ENCODE measurements at regions not wholly inside any gene's neighbourhood (a gene's known extent, or its start where the extent isn't known, plus 50 kb on each side); places are given as distances from the start of the nearest gene placed in this dataset.
"Not testable (repeated sequence)": the region's sequence is repeated elsewhere in the genome, so short reads cannot be mapped to it uniquely, and the experiment has no call there.

DNA sequence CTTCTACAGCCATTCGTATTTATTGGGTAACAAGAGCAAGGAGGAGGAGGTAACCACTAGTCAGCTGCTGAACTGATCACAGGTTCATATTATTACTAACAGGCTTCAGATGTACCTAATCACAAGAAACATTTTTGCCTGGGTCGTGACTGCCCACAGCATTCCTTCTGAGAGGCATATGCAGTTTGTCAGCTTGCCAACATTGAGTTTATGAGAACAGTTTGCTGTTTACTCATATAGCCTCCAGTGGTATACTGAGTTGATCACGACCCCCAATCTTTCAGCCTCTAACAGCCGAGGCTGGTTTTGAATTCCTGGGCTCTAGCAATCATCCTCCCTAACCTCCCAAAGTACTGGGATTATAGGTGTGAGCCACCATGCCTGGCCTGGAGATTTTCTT is 693.6 kb downstream of the TLE1 start:
- H3K9ac ChIP-seq (ENCODE audit: low read depth in 1 of 2, low read length in 2 of 2), result no peak overlapping the region
- no peaks in the 10 kb centered on the region for H3K4me1 ChIP-seq (ENCODE audit: control insufficient read depth in 1 of 2, insufficient read depth in 2 of 2, low read length in 2 of 2)
- no peaks in the 10 kb centered on the region for H3K36me3 ChIP-seq (ENCODE audit: control insufficient read depth in 1 of 2, insufficient read depth in 2 of 2, low read length in 2 of 2)
- H3K9me3 ChIP-seq (ENCODE audit: control insufficient read depth in 1 of 2, low read length in 2 of 2), result peaks cover 0 to 8% of the 10 kb centered on the region in 2 donors
- H3K4me3 ChIP-seq (ENCODE audit: low read depth in 1 of 2, low read length in 2 of 2), result no peak overlapping the region
- no peaks in the 10 kb centered on the region for H3K27me3 ChIP-seq (ENCODE audit: control insufficient read depth in 1 of 2, insufficient read depth in 2 of 2, low read length in 2 of 2)
- no peak overlapping the region for H3K27ac ChIP-seq (ENCODE audit: low read depth, low read length)

DNA sequence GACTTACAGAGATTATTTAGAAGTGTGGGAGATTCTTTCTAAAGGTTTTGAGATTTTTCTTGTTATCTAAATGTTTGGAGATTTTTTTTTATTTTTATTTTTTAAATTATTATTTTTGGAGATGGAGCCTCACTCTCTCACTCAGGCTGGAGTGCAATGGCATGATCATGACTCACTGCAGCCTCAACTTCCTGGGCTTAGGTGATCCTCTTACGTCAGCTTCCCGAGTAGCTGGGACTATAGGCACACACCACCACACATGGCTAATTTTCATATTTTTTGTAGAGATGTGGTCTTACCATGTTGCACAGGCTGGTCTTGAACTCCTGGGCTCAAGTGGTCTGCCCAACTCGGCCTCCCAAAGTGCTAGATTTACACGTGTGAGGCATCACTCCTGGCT is 694.5 kb downstream of the TLE1 start:
- H3K9me3 ChIP-seq (ENCODE audit: control insufficient read depth in 1 of 2, low read length in 2 of 2), result peaks cover 0 to 2% of the 10 kb centered on the region in 2 donors

DNA sequence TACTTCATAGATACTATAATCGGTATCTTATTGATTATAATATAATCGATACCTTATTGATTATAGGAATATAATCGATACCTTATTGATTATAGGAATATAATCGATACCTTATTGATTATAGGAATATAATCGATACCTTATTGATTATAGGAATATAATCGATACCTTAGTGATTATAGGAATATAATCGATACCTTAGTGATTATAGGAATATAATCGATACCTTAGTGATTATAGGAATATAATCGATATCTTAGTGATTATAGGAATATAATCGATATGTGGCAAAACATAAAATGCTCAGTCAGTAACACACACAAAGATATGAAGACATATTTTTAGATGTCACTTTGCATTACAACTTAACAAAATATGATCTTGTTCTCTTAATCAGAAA is 703.8 kb downstream of the TLE1 start:
- H3K27me3 ChIP-seq (ENCODE audit: control insufficient read depth in 1 of 2, insufficient read depth in 2 of 2, low read length in 2 of 2); H3K4me3 ChIP-seq (ENCODE audit: low read depth in 1 of 2, low read length in 2 of 2); H3K9ac ChIP-seq (ENCODE audit: low read depth in 1 of 2, low read length in 2 of 2): not testable (repeated sequence)

More for the DNA sequence above, 694.5 kb downstream of the TLE1 start:
- Histone ChIP-seq H3K36me3 (ENCODE audit: control insufficient read depth in 1 of 2, insufficient read depth in 2 of 2, low read length in 2 of 2) (no peaks in the 10 kb centered on the region), H3K4me1 (ENCODE audit: control insufficient read depth in 1 of 2, insufficient read depth in 2 of 2, low read length in 2 of 2) (no peaks in the 10 kb centered on the region), H3K9ac (ENCODE audit: low read depth in 1 of 2, low read length in 2 of 2) (no peak overlapping the region), H3K4me3 (ENCODE audit: low read depth in 1 of 2, low read length in 2 of 2) (no peak overlapping the region), H3K27ac (ENCODE audit: low read depth, low read length) (no peak overlapping the region), H3K27me3 (ENCODE audit: control insufficient read depth in 1 of 2, insufficient read depth in 2 of 2, low read length in 2 of 2) (no peaks in the 10 kb centered on the region)

DNA sequence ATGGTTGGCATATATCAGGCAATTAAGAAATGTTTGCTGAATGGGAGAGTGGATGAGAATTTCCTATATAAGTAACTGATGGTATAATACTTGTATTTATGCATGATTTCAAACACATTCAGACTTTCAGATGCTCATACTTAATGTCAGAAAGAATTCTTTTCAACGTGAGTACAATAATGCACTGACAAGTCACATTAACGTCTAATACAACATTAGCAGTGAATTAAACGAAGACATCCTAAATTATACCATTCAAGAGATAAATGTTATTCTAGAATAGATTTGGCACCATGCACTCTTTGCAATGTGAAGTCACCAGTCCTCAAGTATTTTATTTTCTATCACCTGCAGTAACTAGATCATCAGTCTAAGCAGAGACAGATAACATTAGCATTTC is 712.9 kb downstream of the TLE1 start:
- Histone ChIP-seq H3K4me3 (ENCODE audit: low read depth in 1 of 2, low read length in 2 of 2) (no peak overlapping the region), H3K4me1 (ENCODE audit: control insufficient read depth in 1 of 2, insufficient read depth in 2 of 2, low read length in 2 of 2) (no peaks in the 10 kb centered on the region), H3K27ac (ENCODE audit: low read depth, low read length) (no peak overlapping the region), H3K9me3 (ENCODE audit: control insufficient read depth in 1 of 2, low read length in 2 of 2) (peaks cover 3 to 12% of the 10 kb centered on the region in 2 donors), H3K27me3 (ENCODE audit: control insufficient read depth in 1 of 2, insufficient read depth in 2 of 2, low read length in 2 of 2) (no peaks in the 10 kb centered on the region), H3K9ac (ENCODE audit: low read depth in 1 of 2, low read length in 2 of 2) (no peak overlapping the region), H3K36me3 (ENCODE audit: control insufficient read depth in 1 of 2, insufficient read depth in 2 of 2, low read length in 2 of 2) (no peaks in the 10 kb centered on the region)

More for the DNA sequence above, 703.8 kb downstream of the TLE1 start:
- H3K27ac ChIP-seq (ENCODE audit: low read depth, low read length); H3K4me1 ChIP-seq (ENCODE audit: control insufficient read depth in 1 of 2, insufficient read depth in 2 of 2, low read length in 2 of 2); H3K36me3 ChIP-seq (ENCODE audit: control insufficient read depth in 1 of 2, insufficient read depth in 2 of 2, low read length in 2 of 2); H3K9me3 ChIP-seq (ENCODE audit: control insufficient read depth in 1 of 2, low read length in 2 of 2): not testable (repeated sequence)

DNA sequence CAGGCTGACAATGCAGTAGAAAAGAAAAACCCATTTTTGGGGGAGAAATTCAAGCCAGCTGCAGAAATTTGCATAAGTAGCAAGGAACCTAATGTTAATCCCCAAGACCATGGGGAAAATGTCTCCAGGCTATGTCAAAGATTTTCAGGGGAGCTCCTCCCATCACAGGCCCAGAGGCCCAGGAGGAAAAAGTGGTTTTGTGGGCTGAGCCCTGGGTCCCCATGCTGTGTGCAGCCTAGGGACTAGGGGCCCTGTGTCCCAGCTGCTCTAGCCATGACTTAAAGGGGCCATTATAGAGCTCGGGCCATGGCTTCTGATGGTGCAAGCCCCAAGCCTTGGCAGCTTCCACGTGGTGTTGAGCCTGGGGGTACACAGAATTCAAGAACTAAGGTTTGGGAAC is 719.0 kb downstream of the TLE1 start:
- not testable (repeated sequence) for H3K27ac ChIP-seq (ENCODE audit: low read depth, low read length); H3K9ac ChIP-seq (ENCODE audit: low read depth in 1 of 2, low read length in 2 of 2); H3K4me3 ChIP-seq (ENCODE audit: low read depth in 1 of 2, low read length in 2 of 2); H3K27me3 ChIP-seq (ENCODE audit: control insufficient read depth in 1 of 2, insufficient read depth in 2 of 2, low read length in 2 of 2); H3K9me3 ChIP-seq (ENCODE audit: control insufficient read depth in 1 of 2, low read length in 2 of 2); H3K4me1 ChIP-seq (ENCODE audit: control insufficient read depth in 1 of 2, insufficient read depth in 2 of 2, low read length in 2 of 2); H3K36me3 ChIP-seq (ENCODE audit: control insufficient read depth in 1 of 2, insufficient read depth in 2 of 2, low read length in 2 of 2)

DNA sequence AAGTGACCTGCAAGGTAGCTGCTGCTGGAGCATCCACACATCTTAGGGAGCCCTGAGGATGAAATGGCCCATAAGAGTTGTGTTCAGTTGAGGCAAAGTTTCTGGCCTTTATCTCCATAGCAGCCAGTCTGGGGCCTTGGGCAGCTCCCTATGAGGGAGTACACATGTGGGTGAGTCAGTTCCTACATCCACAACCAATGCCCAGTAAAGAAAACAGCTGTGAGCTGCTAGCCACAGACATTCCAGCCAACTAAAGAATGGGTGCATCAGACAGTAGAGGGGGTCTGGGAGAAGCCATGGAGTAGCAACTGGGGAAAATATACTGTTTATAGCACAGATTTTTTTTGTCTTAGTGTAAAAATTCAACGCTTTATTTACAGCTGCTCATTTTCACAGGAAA is 720.7 kb downstream of the TLE1 start:
- H3K27ac ChIP-seq (ENCODE audit: low read depth, low read length), result no peak overlapping the region
- H3K4me1 ChIP-seq (ENCODE audit: control insufficient read depth in 1 of 2, insufficient read depth in 2 of 2, low read length in 2 of 2), result no peaks in the 10 kb centered on the region
- no peaks in the 10 kb centered on the region for H3K27me3 ChIP-seq (ENCODE audit: control insufficient read depth in 1 of 2, insufficient read depth in 2 of 2, low read length in 2 of 2)
- no peak overlapping the region for H3K9ac ChIP-seq (ENCODE audit: low read depth in 1 of 2, low read length in 2 of 2)
- H3K36me3 ChIP-seq (ENCODE audit: control insufficient read depth in 1 of 2, insufficient read depth in 2 of 2, low read length in 2 of 2), result no peaks in the 10 kb centered on the region
- peaks cover 0 to 4% of the 10 kb centered on the region in 2 donors for H3K9me3 ChIP-seq (ENCODE audit: control insufficient read depth in 1 of 2, low read length in 2 of 2)
- H3K4me3 ChIP-seq (ENCODE audit: low read depth in 1 of 2, low read length in 2 of 2), result no peak overlapping the region

DNA sequence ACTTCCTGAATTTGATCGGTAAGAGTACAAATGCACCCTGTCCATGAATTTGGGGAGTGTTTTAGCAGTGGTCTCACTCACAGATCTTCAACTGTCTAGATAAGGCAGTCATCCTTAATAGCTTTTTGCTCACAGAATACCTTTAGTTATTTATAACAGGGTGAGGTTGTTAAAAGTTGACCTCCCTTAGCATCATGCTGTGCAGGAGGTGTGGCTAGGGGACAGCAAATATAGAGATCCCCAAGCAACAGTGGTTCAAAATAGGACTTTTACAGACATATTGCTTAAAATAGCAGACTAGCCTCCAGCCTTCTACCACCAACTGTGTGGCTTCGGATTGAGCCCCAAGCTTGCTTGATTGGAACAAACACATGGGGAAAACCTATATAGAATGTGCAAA is 724.4 kb downstream of the TLE1 start:
- H3K4me3 ChIP-seq (ENCODE audit: low read depth in 1 of 2, low read length in 2 of 2), result no peak overlapping the region
- H3K36me3 ChIP-seq (ENCODE audit: control insufficient read depth in 1 of 2, insufficient read depth in 2 of 2, low read length in 2 of 2), result no peaks in the 10 kb centered on the region
- no peak overlapping the region for H3K9ac ChIP-seq (ENCODE audit: low read depth in 1 of 2, low read length in 2 of 2)
- no peaks in the 10 kb centered on the region for H3K27me3 ChIP-seq (ENCODE audit: control insufficient read depth in 1 of 2, insufficient read depth in 2 of 2, low read length in 2 of 2)
- H3K9me3 ChIP-seq (ENCODE audit: control insufficient read depth in 1 of 2, low read length in 2 of 2), result peaks cover 4 to 8% of the 10 kb centered on the region in 2 donors
- no peaks in the 10 kb centered on the region for H3K4me1 ChIP-seq (ENCODE audit: control insufficient read depth in 1 of 2, insufficient read depth in 2 of 2, low read length in 2 of 2)
- H3K27ac ChIP-seq (ENCODE audit: low read depth, low read length), result no peak overlapping the region

DNA sequence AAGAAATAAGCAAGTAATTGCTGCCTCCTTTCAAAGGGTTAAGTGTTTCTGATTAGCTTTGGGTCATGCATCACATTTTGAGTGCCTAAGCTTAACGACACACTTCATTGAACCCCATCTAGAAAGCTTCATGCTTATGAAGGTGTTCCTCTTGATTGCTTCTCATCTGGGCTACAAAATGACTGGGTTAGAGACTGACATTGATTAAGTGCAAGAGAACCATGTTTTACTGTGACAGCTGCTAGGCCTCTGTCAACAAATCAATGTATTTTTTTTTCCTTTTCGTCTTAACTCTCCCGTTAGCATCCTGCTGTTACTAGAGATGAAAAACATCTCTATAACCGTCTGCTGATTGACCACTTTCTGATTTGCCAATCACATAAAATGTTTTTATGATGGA is 725.0 kb downstream of the TLE1 start:
- no peak overlapping the region for H3K27ac ChIP-seq (ENCODE audit: low read depth, low read length)
- H3K36me3 ChIP-seq (ENCODE audit: control insufficient read depth in 1 of 2, insufficient read depth in 2 of 2, low read length in 2 of 2), result no peaks in the 10 kb centered on the region
- no peaks in the 10 kb centered on the region for H3K4me1 ChIP-seq (ENCODE audit: control insufficient read depth in 1 of 2, insufficient read depth in 2 of 2, low read length in 2 of 2)
- H3K9ac ChIP-seq (ENCODE audit: low read depth in 1 of 2, low read length in 2 of 2), result no peak overlapping the region
- H3K4me3 ChIP-seq (ENCODE audit: low read depth in 1 of 2, low read length in 2 of 2), result no peak overlapping the region
- peaks cover 4 to 8% of the 10 kb centered on the region in 2 donors for H3K9me3 ChIP-seq (ENCODE audit: control insufficient read depth in 1 of 2, low read length in 2 of 2)
- H3K27me3 ChIP-seq (ENCODE audit: control insufficient read depth in 1 of 2, insufficient read depth in 2 of 2, low read length in 2 of 2), result no peaks in the 10 kb centered on the region

DNA sequence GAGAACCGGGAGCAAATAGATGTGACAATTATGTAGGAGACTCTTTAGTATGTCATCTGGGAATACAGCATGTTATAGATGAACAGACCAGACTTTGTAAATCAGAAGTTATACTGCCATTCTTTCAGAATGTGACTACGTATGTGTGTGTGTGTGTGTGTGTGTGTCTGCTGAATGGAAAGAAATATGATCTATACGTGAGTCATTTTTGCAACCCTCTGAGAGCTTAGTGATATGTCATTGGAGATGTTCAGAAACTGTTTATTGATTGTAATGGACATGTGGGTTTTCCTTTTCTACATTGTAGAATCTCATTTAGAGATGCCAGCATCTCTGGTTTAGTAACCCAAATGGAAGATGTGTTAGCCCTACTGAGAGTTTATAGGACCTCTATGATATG is 731.5 kb downstream of the TLE1 start:
- Histone ChIP-seq H3K27me3 (ENCODE audit: control insufficient read depth in 1 of 2, insufficient read depth in 2 of 2, low read length in 2 of 2) (no peaks in the 10 kb centered on the region), H3K9me3 (ENCODE audit: control insufficient read depth in 1 of 2, low read length in 2 of 2) (peaks cover 3 to 7% of the 10 kb centered on the region in 2 donors), H3K4me3 (ENCODE audit: low read depth in 1 of 2, low read length in 2 of 2) (no peak overlapping the region), H3K9ac (ENCODE audit: low read depth in 1 of 2, low read length in 2 of 2) (no peak overlapping the region), H3K4me1 (ENCODE audit: control insufficient read depth in 1 of 2, insufficient read depth in 2 of 2, low read length in 2 of 2) (no peaks in the 10 kb centered on the region), H3K36me3 (ENCODE audit: control insufficient read depth in 1 of 2, insufficient read depth in 2 of 2, low read length in 2 of 2) (no peaks in the 10 kb centered on the region), H3K27ac (ENCODE audit: low read depth, low read length) (no peak overlapping the region)

DNA sequence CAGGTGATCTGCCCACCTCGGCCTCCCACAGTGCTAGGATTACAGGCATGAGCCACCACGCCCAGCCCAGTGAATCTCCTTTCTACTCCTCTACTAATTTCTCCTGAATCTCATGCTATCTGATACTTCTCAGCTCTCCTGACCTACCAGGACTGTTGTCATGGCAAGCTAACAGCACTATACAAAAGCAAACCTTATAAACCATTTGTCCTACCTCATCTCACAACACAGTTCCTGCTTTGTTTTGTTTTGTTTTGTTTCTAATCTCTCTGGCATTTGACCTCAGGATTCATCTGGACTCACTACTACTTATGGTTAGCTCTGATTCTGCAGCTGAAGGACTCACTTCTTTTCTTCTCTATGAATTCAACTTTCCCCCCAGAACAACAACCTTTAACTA is 734.8 kb downstream of the TLE1 start:
- Histone ChIP-seq H3K4me3 (ENCODE audit: low read depth in 1 of 2, low read length in 2 of 2) (no peak overlapping the region), H3K27me3 (ENCODE audit: control insufficient read depth in 1 of 2, insufficient read depth in 2 of 2, low read length in 2 of 2) (no peaks in the 10 kb centered on the region), H3K9ac (ENCODE audit: low read depth in 1 of 2, low read length in 2 of 2) (no peak overlapping the region), H3K9me3 (ENCODE audit: control insufficient read depth in 1 of 2, low read length in 2 of 2) (peaks cover 0 to 3% of the 10 kb centered on the region in 2 donors), H3K27ac (ENCODE audit: low read depth, low read length) (no peak overlapping the region), H3K4me1 (ENCODE audit: control insufficient read depth in 1 of 2, insufficient read depth in 2 of 2, low read length in 2 of 2) (no peaks in the 10 kb centered on the region), H3K36me3 (ENCODE audit: control insufficient read depth in 1 of 2, insufficient read depth in 2 of 2, low read length in 2 of 2) (no peaks in the 10 kb centered on the region)

DNA sequence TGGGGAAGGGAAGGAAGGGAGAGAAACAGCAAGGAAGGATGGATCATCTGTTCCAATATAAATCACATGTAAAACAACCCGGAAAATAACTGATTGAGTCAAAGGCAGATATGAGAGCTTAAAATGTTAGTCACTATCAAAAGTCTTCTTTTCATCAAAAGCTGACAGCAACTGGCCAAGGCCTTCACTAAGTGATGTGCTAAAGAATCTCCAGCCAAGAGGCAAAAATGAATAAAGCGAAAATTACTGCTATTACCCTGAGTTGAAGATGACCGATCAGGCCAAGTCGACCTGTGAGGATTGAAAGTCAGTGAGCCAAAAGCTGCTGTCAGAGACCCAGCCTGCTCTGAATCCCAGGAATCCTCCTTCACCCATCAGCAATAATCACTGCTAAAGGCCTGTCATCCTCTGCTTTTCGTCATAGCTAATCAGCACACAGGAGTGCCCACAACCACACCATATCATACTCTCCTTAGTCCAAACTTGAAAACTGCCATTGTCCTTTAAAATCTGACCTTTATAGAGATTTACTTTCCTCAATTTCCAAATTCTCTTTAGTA is 736.9 kb downstream of the TLE1 start:
- H3K27ac ChIP-seq (ENCODE audit: low read depth, low read length), result no peak overlapping the region

More for the DNA sequence above, 736.9 kb downstream of the TLE1 start:
- Histone ChIP-seq H3K27me3 (ENCODE audit: control insufficient read depth in 1 of 2, insufficient read depth in 2 of 2, low read length in 2 of 2) (no peaks in the 10 kb centered on the region), H3K4me1 (ENCODE audit: control insufficient read depth in 1 of 2, insufficient read depth in 2 of 2, low read length in 2 of 2) (no peaks in the 10 kb centered on the region), H3K4me3 (ENCODE audit: low read depth in 1 of 2, low read length in 2 of 2) (no peak overlapping the region), H3K9me3 (ENCODE audit: control insufficient read depth in 1 of 2, low read length in 2 of 2) (peaks cover 0 to 3% of the 10 kb centered on the region in 2 donors), H3K36me3 (ENCODE audit: control insufficient read depth in 1 of 2, insufficient read depth in 2 of 2, low read length in 2 of 2) (no peaks in the 10 kb centered on the region), H3K9ac (ENCODE audit: low read depth in 1 of 2, low read length in 2 of 2) (no peak overlapping the region)
